ENCODE measurements at regions not wholly inside any gene's neighbourhood (a gene's known extent, or its start where the extent isn't known, plus 50 kb on each side); places are given as distances from the start of the nearest gene placed in this dataset.

- TF ChIP-seq REST (IDR thresholded peaks at IDR 0.05; ENCODE audit: low read depth) (no peak), YY1 (IDR thresholded peaks at IDR 0.05; ENCODE audit: extremely low read depth, insufficient replicate concordance, low read depth, low read length) (no peak), ELF1 (IDR thresholded peaks at IDR 0.05; ENCODE audit: borderline replicate concordance, low read depth) (no peak)
Measured at GRCh38 chr18:44048846-44049245, 631.8 kb upstream of the SETBP1 start (continued).

- BruUV-seq (replicated peaks): no TSS peak
- Histone ChIP-seq H3K79me2 (ENCODE audit: insufficient read depth, low read length) (no peaks in the 10 kb centered on the region), H3K9ac (ENCODE audit: low read length) (no peak overlapping the region), H3K4me1 (ENCODE audit: control insufficient read depth in 1 of 2, insufficient read depth in 2 of 2, low read length in 2 of 2) (no peaks in the 10 kb centered on the region), H3K4me2 (ENCODE audit: low read length) (no peak overlapping the region), H4K20me1 (ENCODE audit: insufficient read depth) (no peaks in the 10 kb centered on the region), H3K9me2 (ENCODE audit: insufficient read depth) (no peaks in the 10 kb centered on the region), H3K36me3 (ENCODE audit: control insufficient read depth in 1 of 2, insufficient read depth in 2 of 2, low read length in 2 of 2) (no peaks in the 10 kb centered on the region), H3K27ac (ENCODE audit: low read depth, low read length) (no peak overlapping the region), H3K9me3 (ENCODE audit: control insufficient read depth in 1 of 2, insufficient read depth in 1 of 2, low read depth in 1 of 2, low read length in 2 of 2) (peaks cover 14 to 23% of the 10 kb centered on the region in 2 experiments; a peak in 2 of 4 replicates), H3K4me3 (replicated peaks in 1 of 2; ENCODE audit: low read depth in 1 of 2, low read length in 2 of 2) (no peak overlapping the region), H2AFZ (ENCODE audit: low read depth, low read length, poor library complexity, severe bottlenecking) (no peak overlapping the region), H3K27me3 (ENCODE audit: insufficient read depth, low read length) (no peaks in the 10 kb centered on the region)
- intact Hi-C loops (cut with micrococcal nuclease): no loop called here
- ATAC-seq: no peak
- ChIA-PET RAD21 (ENCODE audit: low non-redundant PET in 1 of 2, low total read pairs in 2 of 2, uncharacterized antibody in 2 of 2, unreplicated experiment in 2 of 2) (no interaction called here), POLR2A (no interaction called here), CTCF (no interaction called here)
- TF ChIP-seq ELF1 (IDR thresholded peaks at IDR 0.05; ENCODE audit: borderline replicate concordance, low read depth) (no peak), SRF (IDR thresholded peaks at IDR 0.05; ENCODE audit: low read depth) (no peak), CBX3 (IDR thresholded peaks at IDR 0.05; ENCODE audit: low read depth) (no peak), MAX (IDR thresholded peaks at IDR 0.05) (no peak), ZFX (IDR thresholded peaks at IDR 0.05) (no peak), SP1 (IDR thresholded peaks at IDR 0.05; ENCODE audit: low read depth) (no peak), EGR1 (IDR thresholded peaks at IDR 0.05; ENCODE audit: low read depth) (no peak), TCF7L2 (IDR thresholded peaks at IDR 0.05; ENCODE audit: borderline replicate concordance, extremely low read depth, insufficient read depth, insufficient read length) (no peak), EZH2phosphoT487 (IDR thresholded peaks at IDR 0.05; ENCODE audit: borderline replicate concordance) (no peak), ZBTB33 (IDR thresholded peaks at IDR 0.05; ENCODE audit: extremely low read depth, insufficient replicate concordance, low read length) (no peak)
- DNase-seq (ENCODE audit: low read depth, low spot score): no peak
Measured at GRCh38 chr18:44051026-44051425, 629.7 kb upstream of the SETBP1 start.

All from HCT116 (cell line).